ENCODE measurements at regions not wholly inside any gene's neighbourhood (a gene's known extent, or its start where the extent isn't known, plus 50 kb on each side); places are given as distances from the start of the nearest gene placed in this dataset.
"Not testable (repeated sequence)": the region's sequence is repeated elsewhere in the genome, so short reads cannot be mapped to it uniquely, and the experiment has no call there.

GRCh38 chr9:100714372-100715099 is 136.7 kb downstream of the CAVIN4 start:
- peak; percentile 70 for DNase-seq

GRCh38 chr9:100715100-100715380 is 137.2 kb downstream of the CAVIN4 start:
- DNase-seq, result peak; percentile 23

- DNase-seq, result no peak
These were observed 140.8 kb downstream of the CAVIN4 start for GRCh38 chr9:100718717-100719116.

- DNase-seq, result no peak
These were observed 143.0 kb downstream of the CAVIN4 start for GRCh38 chr9:100720922-100721321.

GRCh38 chr9:100724886-100725285 is 147.0 kb downstream of the CAVIN4 start:
- peak; percentile 26 for DNase-seq

GRCh38 chr9:100725371-100725770 is 147.5 kb downstream of the CAVIN4 start:
- no peak for DNase-seq

- no peak for DNase-seq
These were observed 151.5 kb downstream of the CAVIN4 start for GRCh38 chr9:100729336-100729895.

GRCh38 chr9:100730086-100730485 is 152.2 kb downstream of the CAVIN4 start:
- no peak for DNase-seq

GRCh38 chr9:100731038-100731556 is 153.2 kb downstream of the CAVIN4 start:
- DNase-seq, result no peak

- DNase-seq, result no peak
These were observed 153.7 kb downstream of the CAVIN4 start for GRCh38 chr9:100731557-100731956.

- no peak for DNase-seq
These were observed 161.3 kb downstream of the CAVIN4 start for GRCh38 chr9:100739208-100739607.

- no peak for DNase-seq
These were observed 161.8 kb downstream of the CAVIN4 start for GRCh38 chr9:100739666-100740065.

GRCh38 chr9:100748930-100749329 is 171.1 kb downstream of the CAVIN4 start:
- not testable (repeated sequence) for DNase-seq

GRCh38 chr9:100756217-100756616 is 178.3 kb downstream of the CAVIN4 start:
- peak; percentile 69 for DNase-seq

- DNase-seq, result no peak
These were observed 181.3 kb downstream of the CAVIN4 start for GRCh38 chr9:100759215-100759614.

- no peak for DNase-seq
These were observed 183.5 kb downstream of the CAVIN4 start for GRCh38 chr9:100761276-100761802.

- no peak for DNase-seq
These were observed 196.4 kb downstream of the CAVIN4 start for GRCh38 chr9:100774326-100774725.

- no peak for DNase-seq
These were observed 197.1 kb downstream of the CAVIN4 start for GRCh38 chr9:100774962-100775361.

GRCh38 chr9:100775912-100776311 is 198.0 kb downstream of the CAVIN4 start:
- no peak for DNase-seq

GRCh38 chr9:100784755-100785154 is 206.9 kb downstream of the CAVIN4 start:
- DNase-seq, result no peak

- no peak for DNase-seq
These were observed 208.1 kb downstream of the CAVIN4 start for GRCh38 chr9:100785946-100786345.

GRCh38 chr9:100794738-100795269 is 216.9 kb downstream of the CAVIN4 start:
- DNase-seq, result no peak

GRCh38 chr9:100803956-100804355 is 224.6 kb upstream of the PLPPR1 start:
- DNase-seq, result no peak

GRCh38 chr9:100811643-100812042 is 216.9 kb upstream of the PLPPR1 start:
- no peak for DNase-seq
